ENCODE measurements at regions not wholly inside any gene's neighbourhood (a gene's known extent, or its start where the extent isn't known, plus 50 kb on each side); places are given as distances from the start of the nearest gene placed in this dataset.

- Histone ChIP-seq H3K27ac (ENCODE audit: low read depth, low read length) (no peak overlapping the region), H3K4me3 (ENCODE audit: low read length) (no peak overlapping the region), H3K9me3 (ENCODE audit: control insufficient read depth, low read length) (no peaks in the 10 kb centered on the region), H3K27me3 (ENCODE audit: control insufficient read depth, insufficient read depth, low read length, poor library complexity, severe bottlenecking) (no peaks in the 10 kb centered on the region), H3K9ac (ENCODE audit: extremely low read depth, low read length, poor library complexity, severe bottlenecking) (no peak overlapping the region), H3K4me1 (ENCODE audit: control insufficient read depth, insufficient read depth, low read length) (no peaks in the 10 kb centered on the region), H3K36me3 (ENCODE audit: control insufficient read depth, insufficient read depth, low read length) (no peaks in the 10 kb centered on the region)
- peaks cover 10% of the 10 kb centered on the region for H3K4me1 Mint-ChIP-seq
- H3K9me3 Mint-ChIP-seq, result peaks cover 11% of the 10 kb centered on the region
- H3K4me3 Mint-ChIP-seq, result no peak overlapping the region
- H3K27me3 Mint-ChIP-seq (ENCODE audit: insufficient read depth), result peaks cover 2% of the 10 kb centered on the region
- TF ChIP-seq CTCF (conservative IDR thresholded peaks at IDR 0.05), result no peak
- H3K27ac Mint-ChIP-seq, result no peak overlapping the region
- H3K36me3 Mint-ChIP-seq (ENCODE audit: low read depth), result no peaks in the 10 kb centered on the region
- DNase-seq, result no peak
- 90 to 93% methylated on average over 5 to 12 of the region's 13 CpGs for WGBS, 2 experiments (ENCODE audit: insufficient coverage in 1 of 2, insufficient read length in 1 of 2)
These were observed 150.3 kb upstream of the BCOR start for GRCh38 chrX:40247848-40248622.

- 100% methylated on average over 1 of the region's 1 CpG; no CpG with 5 or more reads in 1 of the 2 experiments for WGBS, 2 experiments (ENCODE audit: insufficient coverage in 1 of 2, insufficient read length in 1 of 2)
These were observed 149.6 kb upstream of the BCOR start for GRCh38 chrX:40247382-40247781.

GRCh38 chrX:40245488-40246071 lies 147.8 kb upstream of the BCOR start:
- no peak overlapping the region for H3K4me3 Mint-ChIP-seq

More at GRCh38 chrX:40247382-40247781, 149.6 kb upstream of the BCOR start:
- H3K4me1 Mint-ChIP-seq, result peaks cover 10% of the 10 kb centered on the region
- Histone ChIP-seq H3K36me3 (ENCODE audit: control insufficient read depth, insufficient read depth, low read length) (no peaks in the 10 kb centered on the region), H3K27me3 (ENCODE audit: control insufficient read depth, insufficient read depth, low read length, poor library complexity, severe bottlenecking) (no peaks in the 10 kb centered on the region), H3K9me3 (ENCODE audit: control insufficient read depth, low read length) (no peaks in the 10 kb centered on the region), H3K9ac (ENCODE audit: extremely low read depth, low read length, poor library complexity, severe bottlenecking) (no peak overlapping the region), H3K4me3 (ENCODE audit: low read length) (no peak overlapping the region), H3K4me1 (ENCODE audit: control insufficient read depth, insufficient read depth, low read length) (no peaks in the 10 kb centered on the region), H3K27ac (ENCODE audit: low read depth, low read length) (no peak overlapping the region)
- no peaks in the 10 kb centered on the region for H3K36me3 Mint-ChIP-seq (ENCODE audit: low read depth)
- H3K27me3 Mint-ChIP-seq (ENCODE audit: insufficient read depth), result peaks cover 2% of the 10 kb centered on the region
- no peak overlapping the region for H3K27ac Mint-ChIP-seq
- H3K9me3 Mint-ChIP-seq, result peaks cover 11% of the 10 kb centered on the region
- DNase-seq, result no peak
- H3K4me3 Mint-ChIP-seq, result no peak overlapping the region
- TF ChIP-seq CTCF (conservative IDR thresholded peaks at IDR 0.05), result no peak

More at GRCh38 chrX:40245488-40246071, 147.8 kb upstream of the BCOR start:
- Mint-ChIP-seq H3K9me3 (peaks cover 11% of the 10 kb centered on the region), H3K4me1 (peaks cover 10% of the 10 kb centered on the region), H3K27ac (no peak overlapping the region), H3K36me3 (ENCODE audit: low read depth) (no peaks in the 10 kb centered on the region), H3K27me3 (ENCODE audit: insufficient read depth) (peaks cover 2% of the 10 kb centered on the region)
- no peaks in the 10 kb centered on the region for H3K36me3 ChIP-seq (ENCODE audit: control insufficient read depth, insufficient read depth, low read length)
- WGBS, 2 experiments (ENCODE audit: insufficient coverage in 1 of 2, insufficient read length in 1 of 2), result 72 to 83% methylated on average over 5 to 10 of the region's 12 CpGs
- no peaks in the 10 kb centered on the region for H3K27me3 ChIP-seq (ENCODE audit: control insufficient read depth, insufficient read depth, low read length, poor library complexity, severe bottlenecking)
- DNase-seq, result no peak
- no peaks in the 10 kb centered on the region for H3K9me3 ChIP-seq (ENCODE audit: control insufficient read depth, low read length)
- H3K9ac ChIP-seq (ENCODE audit: extremely low read depth, low read length, poor library complexity, severe bottlenecking), result no peak overlapping the region
- no peak overlapping the region for H3K27ac ChIP-seq (ENCODE audit: low read depth, low read length)
- TF ChIP-seq CTCF (conservative IDR thresholded peaks at IDR 0.05), result no peak
- H3K4me1 ChIP-seq (ENCODE audit: control insufficient read depth, insufficient read depth, low read length), result no peaks in the 10 kb centered on the region
- H3K4me3 ChIP-seq (ENCODE audit: low read length), result no peak overlapping the region

Data from endodermal cell (in vitro differentiated cells).